GM21529 (cell line): ENCODE measurements at regions not wholly inside any gene's neighbourhood (a gene's known extent, or its start where the extent isn't known, plus 50 kb on each side); places are given as distances from the start of the nearest gene placed in this dataset.
"Not testable (repeated sequence)": the region's sequence is repeated elsewhere in the genome, so short reads cannot be mapped to it uniquely, and the experiment has no call there.

Experiments used
- ATAC-seq: cut with Tn5 transposase; IDR thresholded peaks from one replicate; pipeline ENCODE4 v1.9.1; 2021; ENCODE audit not compliant: unreplicated experiment

- ATAC-seq: peak; percentile 71
These were observed 114.8 kb upstream of the PRSS16 start for GRCh38 chr6:27132532-27133280.

DNA sequence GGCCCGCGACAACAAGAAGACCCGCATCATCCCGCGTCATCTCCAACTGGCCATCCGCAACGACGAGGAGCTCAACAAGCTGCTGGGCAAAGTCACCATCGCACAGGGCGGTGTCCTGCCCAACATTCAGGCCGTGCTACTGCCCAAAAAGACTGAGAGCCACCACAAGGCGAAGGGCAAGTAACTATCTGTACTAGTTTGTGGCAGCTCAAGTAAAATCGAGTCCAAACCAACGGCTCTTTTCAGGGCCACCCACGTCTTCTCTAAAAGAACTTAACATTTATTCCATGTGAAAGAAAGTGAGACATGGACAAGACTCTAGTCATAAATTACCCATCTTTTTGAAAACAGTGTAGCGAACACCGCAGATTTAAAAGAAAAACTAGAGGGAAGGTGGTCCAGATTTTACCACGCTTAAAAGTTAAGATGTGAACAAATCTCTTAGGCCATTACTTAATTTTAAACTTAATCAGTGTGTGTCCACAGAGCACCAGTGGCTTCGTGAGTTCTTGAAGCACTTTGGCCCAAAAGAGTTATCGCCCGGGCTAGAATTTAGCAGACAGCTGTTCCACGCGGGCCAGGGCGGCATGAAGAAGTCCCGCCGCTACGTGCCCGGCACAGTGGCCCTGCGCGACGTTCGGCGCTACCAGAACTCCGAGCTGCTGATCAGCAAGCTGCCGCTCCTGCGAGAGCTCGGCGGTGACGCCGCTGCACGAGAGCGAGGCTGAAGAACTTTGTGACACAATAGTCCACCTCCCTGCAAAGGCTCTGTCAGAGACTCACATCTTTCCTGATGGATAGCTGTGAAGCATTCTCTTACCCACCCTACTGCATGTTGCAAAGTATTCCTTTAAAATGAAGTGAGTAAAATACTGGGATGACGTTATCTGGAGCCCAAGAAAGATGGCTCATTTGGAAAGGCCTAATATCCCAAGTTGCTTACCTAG lies 113.9 kb upstream of the PRSS16 start:
- peak; percentile 28 for ATAC-seq

DNA sequence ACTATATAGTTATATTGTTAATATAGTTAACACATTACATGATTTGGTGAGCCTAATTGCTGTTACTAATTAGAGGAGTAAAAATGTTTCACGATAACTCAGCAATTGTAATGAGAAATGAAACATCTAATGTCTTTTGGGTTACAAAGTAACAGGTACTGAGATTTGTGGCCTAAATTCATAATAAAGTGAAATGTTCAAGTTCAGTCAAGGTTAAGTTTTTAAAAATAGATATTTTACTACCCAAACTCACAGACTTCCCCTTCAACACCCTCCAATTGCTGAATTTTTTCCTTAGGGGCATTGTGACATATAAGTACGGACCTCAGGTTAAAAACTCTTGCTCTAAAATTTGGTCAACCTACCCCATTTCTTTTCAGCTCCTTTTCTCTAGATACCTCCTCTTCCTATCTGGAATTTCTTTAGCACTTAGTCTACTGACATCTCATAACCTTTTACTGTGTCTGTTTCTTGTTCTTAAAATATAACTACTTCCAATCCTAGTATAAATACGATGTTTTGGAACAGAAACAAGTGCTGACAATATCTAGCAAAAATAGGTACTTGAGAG lies 112.3 kb upstream of the PRSS16 start:
- no peak for ATAC-seq

- ATAC-seq: no peak
These were observed 111.3 kb upstream of the PRSS16 start for GRCh38 chr6:27136077-27136644.

DNA sequence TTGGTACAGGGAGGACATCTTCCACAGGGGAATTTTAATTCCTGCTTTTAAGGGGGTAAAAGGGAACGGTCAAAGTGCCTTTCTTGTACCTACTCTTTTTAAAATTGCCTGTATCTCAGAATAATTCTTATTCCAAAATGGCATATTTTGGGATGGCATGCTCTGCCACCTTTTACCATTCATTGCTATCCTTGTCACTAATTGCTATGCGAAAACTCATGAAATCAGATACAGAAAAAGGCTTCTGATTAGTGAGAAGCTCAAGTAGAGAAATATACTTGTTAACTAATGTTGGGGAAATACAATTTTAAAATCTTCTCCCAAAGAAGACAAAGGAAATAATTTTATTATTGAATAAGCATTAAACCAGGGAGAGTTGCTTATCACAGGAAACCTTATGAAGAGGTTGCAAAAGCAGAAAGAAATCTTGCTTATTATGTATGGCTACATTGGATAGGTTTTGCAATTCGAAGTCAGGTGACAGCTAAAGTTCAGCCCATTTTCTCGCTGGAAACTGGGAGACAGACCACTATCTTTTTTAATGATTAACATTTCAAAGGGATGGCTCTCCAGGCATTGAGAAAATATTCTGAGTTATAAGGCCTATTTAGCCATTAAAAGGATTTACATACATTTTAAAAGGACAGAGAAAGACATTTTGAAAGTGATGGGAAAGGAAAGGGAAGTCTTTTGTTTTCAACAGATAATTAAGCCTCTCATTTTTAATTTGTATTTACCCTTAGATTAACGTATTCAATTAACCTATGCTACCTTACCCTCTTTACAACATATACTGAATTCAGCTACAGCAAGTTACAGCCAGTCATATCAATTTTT lies 110.3 kb upstream of the PRSS16 start:
- no peak for ATAC-seq

GRCh38 chr6:27138406-27138805 lies 109.1 kb upstream of the PRSS16 start:
- no peak for ATAC-seq

- ATAC-seq: peak; percentile 55
These were observed 108.4 kb upstream of the PRSS16 start for GRCh38 chr6:27138837-27139755.

DNA sequence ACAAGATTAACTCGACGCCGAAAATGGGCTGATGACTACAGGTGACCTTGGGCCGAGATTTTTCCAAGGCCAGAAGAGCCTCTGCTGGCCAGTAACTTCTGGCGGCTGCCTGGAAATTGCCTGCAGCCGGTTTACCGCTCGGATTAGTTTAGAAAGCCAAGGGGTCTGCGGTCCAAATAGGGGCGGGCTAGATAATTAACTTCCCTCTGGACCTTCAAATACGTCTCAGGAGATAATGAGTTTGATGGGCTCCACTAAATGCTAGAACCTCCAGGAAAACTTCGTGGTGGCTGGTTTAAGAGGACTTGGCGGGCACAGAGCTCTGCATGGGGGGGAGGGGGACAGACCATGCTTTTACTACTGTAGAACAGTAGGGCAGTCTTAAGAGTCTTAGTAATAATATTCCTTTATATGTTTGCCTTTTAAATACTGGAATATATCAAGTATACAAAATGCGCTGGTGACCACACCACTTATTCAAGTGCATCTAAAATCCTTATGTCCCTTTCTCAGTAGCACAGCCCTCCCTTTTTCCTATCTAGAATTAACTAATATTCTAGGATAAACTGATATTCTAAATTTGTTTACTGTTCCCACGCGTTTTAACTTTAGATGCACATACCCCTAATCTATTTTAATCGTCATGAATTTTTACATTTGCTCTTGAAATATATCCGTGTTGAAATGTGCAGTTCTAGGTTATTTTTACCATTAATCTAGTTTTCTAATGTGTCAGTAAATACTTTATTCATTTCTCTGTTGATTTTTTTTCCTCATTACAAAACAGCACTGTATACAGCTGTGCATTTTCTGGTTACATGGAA lies 107.5 kb upstream of the PRSS16 start:
- ATAC-seq: peak; percentile 14

DNA sequence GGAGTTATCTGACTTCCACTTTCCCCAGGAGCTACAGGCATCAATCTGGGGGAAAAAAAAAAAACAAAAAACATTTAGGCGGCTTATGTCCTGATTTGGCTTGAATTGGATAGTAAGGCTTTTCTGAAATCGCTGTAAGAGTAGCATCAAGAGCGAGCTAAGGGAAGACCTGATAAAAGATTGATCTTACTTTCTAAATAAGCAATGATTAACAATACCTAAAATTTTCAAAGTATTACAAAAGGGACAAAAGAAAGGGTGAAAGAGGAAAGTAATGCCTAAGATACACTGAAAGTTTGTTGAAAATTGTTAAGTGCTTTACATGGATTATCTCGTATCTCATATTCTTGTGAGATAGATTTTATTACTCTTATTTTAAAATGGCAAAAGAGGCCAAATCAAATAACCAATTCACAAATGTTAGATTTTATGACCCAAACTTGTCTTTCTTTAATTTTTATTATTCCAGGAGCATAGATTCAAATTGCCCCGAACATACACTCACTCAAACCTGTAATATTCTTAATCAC lies 106.4 kb upstream of the PRSS16 start:
- no peak for ATAC-seq

GRCh38 chr6:27141529-27142015 lies 105.9 kb upstream of the PRSS16 start:
- ATAC-seq: no peak

- not testable (repeated sequence) for ATAC-seq
These were observed 104.5 kb upstream of the PRSS16 start for GRCh38 chr6:27143020-27143388.

DNA sequence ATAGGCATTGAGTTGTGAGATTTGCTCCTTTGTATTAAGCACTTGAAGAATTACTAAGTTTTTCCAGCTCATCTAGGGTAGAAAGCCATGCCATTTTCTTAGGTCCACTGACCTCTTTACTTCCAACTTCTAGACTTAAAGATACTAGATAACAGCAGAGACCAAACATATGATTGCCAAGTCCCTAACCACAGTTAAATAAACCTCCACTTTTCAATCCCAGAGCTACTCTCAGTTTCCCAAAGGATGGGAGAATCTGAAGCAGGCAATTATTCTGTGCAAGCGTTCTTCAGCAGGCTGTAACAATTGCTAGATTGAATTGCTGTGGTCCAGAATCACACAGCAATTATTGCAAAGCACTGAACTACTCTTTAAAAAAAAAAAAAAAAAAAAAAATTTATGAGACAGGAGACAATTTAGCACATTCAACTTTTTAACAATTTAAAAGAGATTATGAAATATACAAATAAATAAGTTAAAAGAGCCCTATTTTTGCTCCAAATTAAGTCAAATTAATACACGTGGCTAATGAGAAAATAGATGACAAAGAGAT lies 104.0 kb upstream of the PRSS16 start:
- ATAC-seq: no peak

DNA sequence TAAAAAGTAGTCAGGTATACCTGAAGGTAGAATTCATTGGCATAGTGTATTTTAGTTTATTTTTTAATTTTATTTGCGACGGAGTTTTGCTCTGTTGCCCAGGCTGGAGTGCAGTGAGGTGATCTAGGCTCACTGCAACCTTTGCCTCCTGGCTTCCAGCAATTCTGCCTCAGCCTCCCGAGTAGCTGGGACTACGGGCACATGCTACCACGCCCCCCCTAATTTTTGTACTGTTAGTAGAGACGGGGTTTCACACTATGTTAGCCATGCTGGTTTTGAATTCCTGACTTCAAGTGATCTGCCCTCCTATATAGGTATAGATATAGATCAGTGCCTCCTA lies 102.8 kb upstream of the PRSS16 start:
- ATAC-seq: no peak

GRCh38 chr6:27145731-27146455 lies 101.6 kb upstream of the PRSS16 start:
- no peak for ATAC-seq

DNA sequence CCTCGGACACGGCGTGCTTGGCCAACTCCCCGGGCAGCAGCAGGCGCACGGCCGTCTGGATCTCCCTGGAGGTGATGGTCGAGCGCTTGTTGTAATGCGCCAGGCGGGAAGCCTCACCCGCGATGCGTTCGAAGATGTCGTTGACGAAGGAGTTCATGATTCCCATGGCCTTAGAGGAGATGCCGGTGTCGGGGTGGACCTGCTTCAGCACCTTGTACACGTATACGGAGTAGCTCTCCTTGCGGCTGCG lies 101.1 kb upstream of the PRSS16 start:
- ATAC-seq: not testable (repeated sequence)

DNA sequence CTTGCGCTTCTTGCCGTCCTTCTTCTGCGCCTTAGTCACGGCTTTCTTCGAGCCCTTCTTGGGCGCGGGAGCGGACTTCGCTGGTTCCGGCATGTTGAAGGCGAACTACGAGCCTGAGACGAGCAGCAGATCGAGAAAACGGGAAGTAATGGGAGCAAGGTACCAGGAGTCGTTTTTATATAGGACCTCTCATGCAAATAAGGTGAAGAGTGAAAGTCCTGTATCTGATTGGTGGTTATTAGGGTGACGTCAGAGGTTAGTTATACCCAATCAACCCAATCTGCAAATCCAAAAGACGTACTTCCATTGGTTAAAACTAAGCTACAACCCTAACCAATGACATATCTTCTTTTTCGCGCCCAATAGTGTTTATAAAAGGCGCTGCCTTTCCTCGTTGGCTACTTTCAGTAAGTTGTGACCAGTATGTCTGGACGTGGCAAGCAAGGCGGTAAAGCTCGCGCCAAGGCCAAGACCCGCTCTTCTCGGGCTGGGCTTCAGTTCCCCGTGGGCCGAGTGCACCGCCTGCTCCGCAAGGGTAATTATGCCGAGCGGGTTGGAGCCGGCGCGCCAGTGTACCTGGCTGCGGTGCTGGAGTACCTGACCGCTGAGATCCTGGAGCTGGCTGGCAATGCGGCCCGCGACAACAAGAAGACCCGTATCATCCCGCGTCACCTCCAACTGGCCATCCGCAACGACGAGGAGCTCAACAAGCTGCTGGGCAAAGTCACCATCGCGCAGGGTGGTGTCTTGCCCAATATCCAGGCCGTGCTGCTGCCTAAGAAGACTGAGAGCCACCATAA lies 100.6 kb upstream of the PRSS16 start:
- peak; percentile 76 for ATAC-seq

DNA sequence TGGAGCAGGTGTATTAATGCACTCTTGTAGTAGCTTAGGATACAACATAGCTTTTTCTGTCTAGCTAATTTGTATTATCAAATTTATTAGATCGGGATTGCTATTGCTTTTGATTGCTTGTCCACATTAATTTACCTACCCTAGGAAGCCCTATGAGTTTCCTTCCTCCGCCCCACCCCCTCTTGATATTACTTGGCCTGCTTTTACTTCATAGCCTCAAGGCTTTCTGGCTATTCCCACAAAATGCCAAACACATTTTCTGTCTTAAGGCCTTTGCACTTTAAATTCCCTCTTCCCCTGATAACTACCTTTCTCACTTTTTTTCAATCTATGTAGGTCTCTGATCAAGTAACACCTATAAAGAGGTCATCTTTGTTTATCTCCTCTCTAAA lies 99.1 kb upstream of the PRSS16 start:
- no peak for ATAC-seq
